ENCODE measurements at regions not wholly inside any gene's neighbourhood (a gene's known extent, or its start where the extent isn't known, plus 50 kb on each side); places are given as distances from the start of the nearest gene placed in this dataset.
"Not testable (repeated sequence)": the region's sequence is repeated elsewhere in the genome, so short reads cannot be mapped to it uniquely, and the experiment has no call there.

GRCh38 chr2:193520709-193521458, 1326.2 kb upstream of the TMEFF2 start:
- DNase-seq = no peak

- DNase-seq = no peak
Observed at GRCh38 chr2:193518041-193518817, 1323.5 kb upstream of the TMEFF2 start.

- no peak for DNase-seq
Observed at GRCh38 chr2:193517615-193518014, 1322.9 kb upstream of the TMEFF2 start.

- no peak for DNase-seq
Observed at GRCh38 chr2:193506035-193506434, 1311.3 kb upstream of the TMEFF2 start.

- DNase-seq = no peak
Observed at GRCh38 chr2:193505620-193506019, 1310.9 kb upstream of the TMEFF2 start.

GRCh38 chr2:193502363-193503035, 1307.8 kb upstream of the TMEFF2 start:
- DNase-seq = no peak

GRCh38 chr2:193496786-193497185, 1302.1 kb upstream of the TMEFF2 start:
- DNase-seq = no peak

- no peak for DNase-seq
Observed at GRCh38 chr2:193482557-193482956, 1287.8 kb upstream of the TMEFF2 start.

GRCh38 chr2:193480187-193480586, 1285.5 kb upstream of the TMEFF2 start:
- no peak for DNase-seq

- no peak for DNase-seq
Observed at GRCh38 chr2:193476171-193476800, 1281.6 kb upstream of the TMEFF2 start.

- DNase-seq = no peak
Observed at GRCh38 chr2:193475038-193475437, 1280.3 kb upstream of the TMEFF2 start.

- no peak for DNase-seq
Observed at GRCh38 chr2:193469251-193469650, 1274.5 kb upstream of the TMEFF2 start.

- no peak for DNase-seq
Observed at GRCh38 chr2:193467276-193467987, 1272.7 kb upstream of the TMEFF2 start.

- DNase-seq = no peak
Observed at GRCh38 chr2:193463011-193463410, 1268.3 kb upstream of the TMEFF2 start.

GRCh38 chr2:193462411-193462810, 1267.7 kb upstream of the TMEFF2 start:
- no peak for DNase-seq

GRCh38 chr2:193461431-193461934, 1266.8 kb upstream of the TMEFF2 start:
- no peak for DNase-seq

- no peak for DNase-seq
Observed at GRCh38 chr2:193446967-193447366, 1252.2 kb upstream of the TMEFF2 start.

GRCh38 chr2:193442293-193442692, 1247.6 kb upstream of the TMEFF2 start:
- no peak for DNase-seq

GRCh38 chr2:193428336-193428818, 1233.6 kb upstream of the TMEFF2 start:
- no peak for DNase-seq

GRCh38 chr2:193412368-193412767, 1217.6 kb upstream of the TMEFF2 start:
- DNase-seq = not testable (repeated sequence)

- DNase-seq = no peak
Observed at GRCh38 chr2:193409951-193410350, 1215.2 kb upstream of the TMEFF2 start.

Data from nucleus accumbens (tissue), 56 donors.